GM21423 (cell line): ENCODE measurements at regions not wholly inside any gene's neighbourhood (a gene's known extent, or its start where the extent isn't known, plus 50 kb on each side); places are given as distances from the start of the nearest gene placed in this dataset.
"Not testable (repeated sequence)": the region's sequence is repeated elsewhere in the genome, so short reads cannot be mapped to it uniquely, and the experiment has no call there.

Experiments used
- ATAC-seq: cut with Tn5 transposase; IDR thresholded peaks from one replicate; pipeline ENCODE4 v1.9.1; 2021; ENCODE audit warnings: mild to moderate bottlenecking, moderate library complexity; ENCODE audit not compliant: unreplicated experiment

- ATAC-seq: no peak
These were observed 147.0 kb upstream of the ZNF366 start for GRCh38 chr5:72654231-72654630.

GRCh38 chr5:72653586-72653985 is 146.4 kb upstream of the ZNF366 start:
- no peak for ATAC-seq

- ATAC-seq: no peak
These were observed 144.6 kb upstream of the ZNF366 start for GRCh38 chr5:72651779-72652178.

- ATAC-seq: no peak
These were observed 143.9 kb upstream of the ZNF366 start for GRCh38 chr5:72651109-72651508.

GRCh38 chr5:72649449-72649848 is 142.2 kb upstream of the ZNF366 start:
- ATAC-seq: no peak

GRCh38 chr5:72648480-72648879 is 141.3 kb upstream of the ZNF366 start:
- ATAC-seq: no peak

- ATAC-seq: no peak
These were observed 140.6 kb upstream of the ZNF366 start for GRCh38 chr5:72647806-72648205.

GRCh38 chr5:72646246-72646866 is 139.1 kb upstream of the ZNF366 start:
- ATAC-seq: no peak

- no peak for ATAC-seq
These were observed 138.0 kb upstream of the ZNF366 start for GRCh38 chr5:72645064-72645846.

GRCh38 chr5:72644296-72644695 is 137.1 kb upstream of the ZNF366 start:
- ATAC-seq: no peak

- ATAC-seq: no peak
These were observed 134.0 kb upstream of the ZNF366 start for GRCh38 chr5:72641164-72641563.

- ATAC-seq: no peak
These were observed 129.8 kb upstream of the ZNF366 start for GRCh38 chr5:72637058-72637457.

- ATAC-seq: not testable (repeated sequence)
These were observed 129.4 kb upstream of the ZNF366 start for GRCh38 chr5:72636565-72636964.

- ATAC-seq: no peak
These were observed 127.2 kb upstream of the ZNF366 start for GRCh38 chr5:72634444-72634843.

GRCh38 chr5:72633649-72634048 is 126.4 kb upstream of the ZNF366 start:
- no peak for ATAC-seq

- ATAC-seq: no peak
These were observed 125.8 kb upstream of the ZNF366 start for GRCh38 chr5:72633041-72633445.

GRCh38 chr5:72630721-72631120 is 123.5 kb upstream of the ZNF366 start:
- no peak for ATAC-seq

- no peak for ATAC-seq
These were observed 122.9 kb upstream of the ZNF366 start for GRCh38 chr5:72630081-72630480.

- no peak for ATAC-seq
These were observed 121.7 kb upstream of the ZNF366 start for GRCh38 chr5:72628771-72629371.

- ATAC-seq: no peak
These were observed 118.1 kb upstream of the ZNF366 start for GRCh38 chr5:72625332-72625731.

GRCh38 chr5:72624641-72625236 is 117.5 kb upstream of the ZNF366 start:
- ATAC-seq: no peak

- no peak for ATAC-seq
These were observed 116.7 kb upstream of the ZNF366 start for GRCh38 chr5:72623936-72624335.
